MM.1S (cell line): ENCODE measurements at regions not wholly inside any gene's neighbourhood (a gene's known extent, or its start where the extent isn't known, plus 50 kb on each side); places are given as distances from the start of the nearest gene placed in this dataset.

Experiments used
- EZH2 ChIP-seq: fragments of 300-600 bp; sonication (generic); optimal IDR thresholded peaks from 2 replicates; pipeline ENCODE3; 2017; ENCODE audit warnings: low read depth, mild to moderate bottlenecking, antibody characterized with exemption, low read length, mixed read lengths
- EZH2phosphoT487 ChIP-seq: fragments of 300-600 bp; sonication (generic); IDR thresholded peaks from 2 replicates; pipeline ENCODE4 v1.6.1; 2018; ENCODE audit warnings: antibody characterized with exemption, low read length
- TF ChIP-seq, protein P1 (sequence below): fragments of 300-600 bp; sonication (generic); IDR thresholded peaks from 2 replicates; pipeline ENCODE4 v1.5.1; 2016; ENCODE audit warnings: antibody characterized with exemption, low read length, mixed read lengths

- TF ChIP-seq, protein P1, sequence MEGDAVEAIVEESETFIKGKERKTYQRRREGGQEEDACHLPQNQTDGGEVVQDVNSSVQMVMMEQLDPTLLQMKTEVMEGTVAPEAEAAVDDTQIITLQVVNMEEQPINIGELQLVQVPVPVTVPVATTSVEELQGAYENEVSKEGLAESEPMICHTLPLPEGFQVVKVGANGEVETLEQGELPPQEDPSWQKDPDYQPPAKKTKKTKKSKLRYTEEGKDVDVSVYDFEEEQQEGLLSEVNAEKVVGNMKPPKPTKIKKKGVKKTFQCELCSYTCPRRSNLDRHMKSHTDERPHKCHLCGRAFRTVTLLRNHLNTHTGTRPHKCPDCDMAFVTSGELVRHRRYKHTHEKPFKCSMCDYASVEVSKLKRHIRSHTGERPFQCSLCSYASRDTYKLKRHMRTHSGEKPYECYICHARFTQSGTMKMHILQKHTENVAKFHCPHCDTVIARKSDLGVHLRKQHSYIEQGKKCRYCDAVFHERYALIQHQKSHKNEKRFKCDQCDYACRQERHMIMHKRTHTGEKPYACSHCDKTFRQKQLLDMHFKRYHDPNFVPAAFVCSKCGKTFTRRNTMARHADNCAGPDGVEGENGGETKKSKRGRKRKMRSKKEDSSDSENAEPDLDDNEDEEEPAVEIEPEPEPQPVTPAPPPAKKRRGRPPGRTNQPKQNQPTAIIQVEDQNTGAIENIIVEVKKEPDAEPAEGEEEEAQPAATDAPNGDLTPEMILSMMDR = no peak
- TF ChIP-seq EZH2 (no peak), EZH2phosphoT487 (no peak)
Measured at GRCh38 chr18:43882358-43883055, 605.2 kb upstream of the SYT4 start.
